Right lobe of liver (tissue), 4 donors: ENCODE measurements at regions not wholly inside any gene's neighbourhood (a gene's known extent, or its start where the extent isn't known, plus 50 kb on each side); places are given as distances from the start of the nearest gene placed in this dataset.

Experiments
- POLR2A ChIP-seq: fragments of 450-650 bp; IDR thresholded peaks from one replicate; pipeline ENCODE4 v1.6.1; 2017; ENCODE audit warnings: antibody characterized with exemption, mild to moderate bottlenecking
- TF ChIP-seq, protein P1 (sequence below), 4 donors: fragments of 200-600 bp in 3 of 4; fragments of 450-650 bp in 1 of 4; IDR thresholded peaks; one replicate each; pipeline versions ENCODE4 v1.5.1 to v1.8.0; 2016 to 2022; ENCODE audit warnings: antibody characterized with exemption in 4 of 4, mild to moderate bottlenecking in 2 of 4
- donor health status: DM: no; HTN: no; CAD: no.
- donor health status: DM: no; HTN: no; CAD: no.
- donor health status: DM: no; HTN: yes; CAD: no.

- TF ChIP-seq, protein P1, sequence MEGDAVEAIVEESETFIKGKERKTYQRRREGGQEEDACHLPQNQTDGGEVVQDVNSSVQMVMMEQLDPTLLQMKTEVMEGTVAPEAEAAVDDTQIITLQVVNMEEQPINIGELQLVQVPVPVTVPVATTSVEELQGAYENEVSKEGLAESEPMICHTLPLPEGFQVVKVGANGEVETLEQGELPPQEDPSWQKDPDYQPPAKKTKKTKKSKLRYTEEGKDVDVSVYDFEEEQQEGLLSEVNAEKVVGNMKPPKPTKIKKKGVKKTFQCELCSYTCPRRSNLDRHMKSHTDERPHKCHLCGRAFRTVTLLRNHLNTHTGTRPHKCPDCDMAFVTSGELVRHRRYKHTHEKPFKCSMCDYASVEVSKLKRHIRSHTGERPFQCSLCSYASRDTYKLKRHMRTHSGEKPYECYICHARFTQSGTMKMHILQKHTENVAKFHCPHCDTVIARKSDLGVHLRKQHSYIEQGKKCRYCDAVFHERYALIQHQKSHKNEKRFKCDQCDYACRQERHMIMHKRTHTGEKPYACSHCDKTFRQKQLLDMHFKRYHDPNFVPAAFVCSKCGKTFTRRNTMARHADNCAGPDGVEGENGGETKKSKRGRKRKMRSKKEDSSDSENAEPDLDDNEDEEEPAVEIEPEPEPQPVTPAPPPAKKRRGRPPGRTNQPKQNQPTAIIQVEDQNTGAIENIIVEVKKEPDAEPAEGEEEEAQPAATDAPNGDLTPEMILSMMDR (IDR thresholded peaks at IDR 0.05) = no peak
- no peak for TF ChIP-seq POLR2A
Observed at GRCh38 chr5:143501310-143502044, 98.0 kb upstream of the NR3C1 start.
